ENCODE measurements at regions not wholly inside any gene's neighbourhood (a gene's known extent, or its start where the extent isn't known, plus 50 kb on each side); places are given as distances from the start of the nearest gene placed in this dataset.
A peak's percentile ranks its signal among the peaks of the same experiment; 100 is the strongest.
"Not testable (repeated sequence)": the region's sequence is repeated elsewhere in the genome, so short reads cannot be mapped to it uniquely, and the experiment has no call there.

GRCh38 chr15:81822587-81822986 is 223.2 kb downstream of the MEX3B start:
- DNase-seq (ENCODE audit: low spot score) = not testable (repeated sequence)

- no peak for DNase-seq (ENCODE audit: low spot score)
These were observed 225.7 kb downstream of the MEX3B start for GRCh38 chr15:81819924-81820635.

GRCh38 chr15:81814882-81815455 is 230.8 kb downstream of the MEX3B start:
- DNase-seq (ENCODE audit: low spot score) = no peak

- DNase-seq (ENCODE audit: low spot score) = no peak
These were observed 232.6 kb downstream of the MEX3B start for GRCh38 chr15:81813215-81813614.

GRCh38 chr15:81812456-81812855 is 233.4 kb downstream of the MEX3B start:
- DNase-seq (ENCODE audit: low spot score) = no peak

GRCh38 chr15:81811736-81812135 is 234.1 kb downstream of the MEX3B start:
- DNase-seq (ENCODE audit: low spot score) = no peak

GRCh38 chr15:81809543-81809942 is 236.3 kb downstream of the MEX3B start:
- DNase-seq (ENCODE audit: low spot score) = peak; percentile 77

- DNase-seq (ENCODE audit: low spot score) = no peak
These were observed 238.0 kb downstream of the MEX3B start for GRCh38 chr15:81807806-81808205.

- no peak for DNase-seq (ENCODE audit: low spot score)
These were observed 238.6 kb downstream of the MEX3B start for GRCh38 chr15:81807186-81807585.

- no peak for DNase-seq (ENCODE audit: low spot score)
These were observed 249.9 kb downstream of the MEX3B start for GRCh38 chr15:81795899-81796298.

GRCh38 chr15:81792646-81793045 is 253.2 kb downstream of the MEX3B start:
- no peak for DNase-seq (ENCODE audit: low spot score)

- DNase-seq (ENCODE audit: low spot score) = not testable (repeated sequence)
These were observed 254.5 kb downstream of the MEX3B start for GRCh38 chr15:81791322-81791721.

- DNase-seq (ENCODE audit: low spot score) = no peak
These were observed 256.4 kb downstream of the MEX3B start for GRCh38 chr15:81789403-81789802.

- no peak for DNase-seq (ENCODE audit: low spot score)
These were observed 259.0 kb downstream of the MEX3B start for GRCh38 chr15:81786776-81787175.

GRCh38 chr15:81785679-81786078 is 260.1 kb downstream of the MEX3B start:
- no peak for DNase-seq (ENCODE audit: low spot score)

- no peak for DNase-seq (ENCODE audit: low spot score)
These were observed 260.6 kb downstream of the MEX3B start for GRCh38 chr15:81785181-81785580.

- DNase-seq (ENCODE audit: low spot score) = no peak
These were observed 261.1 kb downstream of the MEX3B start for GRCh38 chr15:81784751-81785150.

GRCh38 chr15:81783586-81783985 is 262.2 kb downstream of the MEX3B start:
- DNase-seq (ENCODE audit: low spot score) = no peak

GRCh38 chr15:81783076-81783475 is 262.7 kb downstream of the MEX3B start:
- DNase-seq (ENCODE audit: low spot score) = no peak

GRCh38 chr15:81781395-81781794 is 264.4 kb downstream of the MEX3B start:
- DNase-seq (ENCODE audit: low spot score) = no peak

GRCh38 chr15:81780966-81781365 is 264.9 kb downstream of the MEX3B start:
- no peak for DNase-seq (ENCODE audit: low spot score)

GRCh38 chr15:81779181-81779580 is 266.6 kb downstream of the MEX3B start:
- DNase-seq (ENCODE audit: low spot score) = no peak

- no peak for DNase-seq (ENCODE audit: low spot score)
These were observed 268.3 kb downstream of the MEX3B start for GRCh38 chr15:81777546-81777945.

- no peak for DNase-seq (ENCODE audit: low spot score)
These were observed 268.8 kb downstream of the MEX3B start for GRCh38 chr15:81776976-81777375.
